PFSK-1 (cell line): ENCODE measurements at regions not wholly inside any gene's neighbourhood (a gene's known extent, or its start where the extent isn't known, plus 50 kb on each side); places are given as distances from the start of the nearest gene placed in this dataset.

Experiments used
- FOXP2 ChIP-seq: optimal IDR thresholded peaks from 2 replicates; pipeline ENCODE3; 2011; ENCODE audit warnings: borderline replicate concordance, control low read depth, inconsistent platforms; ENCODE audit not compliant: insufficient read depth; ENCODE audit errors: extremely low read length, extremely low read depth
- POLR2AphosphoS5 ChIP-seq: IDR thresholded peaks from 2 replicates; pipeline ENCODE4 v1.6.1; 2012; ENCODE audit warnings: low read depth, mild to moderate bottlenecking, control low read depth, low read length, moderate library complexity
- REST ChIP-seq, 2 experiments: IDR thresholded peaks; 2 replicates each; pipeline versions ENCODE4 v1.6.1 to v1.8.0; 2011 to 2012; ENCODE audit warnings: low read depth in 2 of 2, low read length in 2 of 2, control low read depth in 1 of 2, inconsistent platforms in 1 of 2, mild to moderate bottlenecking in 1 of 2, moderate library complexity in 1 of 2; ENCODE audit not compliant: insufficient read depth in 1 of 2
- TAF1 ChIP-seq: IDR thresholded peaks from 2 replicates; pipeline ENCODE4 v1.6.1; 2012; ENCODE audit warnings: low read length, control low read depth, borderline replicate concordance; ENCODE audit not compliant: insufficient read depth

- TF ChIP-seq REST (IDR thresholded peaks at IDR 0.05; ENCODE audit: insufficient read depth in 1 of 2, low read depth in 2 of 2, low read length in 2 of 2) (no peak), TAF1 (no peak), POLR2AphosphoS5 (no peak), FOXP2 (no peak)
Observed at GRCh38 chr2:36277146-36277808, 78.3 kb upstream of the CRIM1 start.
